ENCODE measurements at regions not wholly inside any gene's neighbourhood (a gene's known extent, or its start where the extent isn't known, plus 50 kb on each side); places are given as distances from the start of the nearest gene placed in this dataset.

GRCh38 chr13:34360702-34361101, 542.8 kb downstream of the RFC3 start:
- TF ChIP-seq, protein P1, sequence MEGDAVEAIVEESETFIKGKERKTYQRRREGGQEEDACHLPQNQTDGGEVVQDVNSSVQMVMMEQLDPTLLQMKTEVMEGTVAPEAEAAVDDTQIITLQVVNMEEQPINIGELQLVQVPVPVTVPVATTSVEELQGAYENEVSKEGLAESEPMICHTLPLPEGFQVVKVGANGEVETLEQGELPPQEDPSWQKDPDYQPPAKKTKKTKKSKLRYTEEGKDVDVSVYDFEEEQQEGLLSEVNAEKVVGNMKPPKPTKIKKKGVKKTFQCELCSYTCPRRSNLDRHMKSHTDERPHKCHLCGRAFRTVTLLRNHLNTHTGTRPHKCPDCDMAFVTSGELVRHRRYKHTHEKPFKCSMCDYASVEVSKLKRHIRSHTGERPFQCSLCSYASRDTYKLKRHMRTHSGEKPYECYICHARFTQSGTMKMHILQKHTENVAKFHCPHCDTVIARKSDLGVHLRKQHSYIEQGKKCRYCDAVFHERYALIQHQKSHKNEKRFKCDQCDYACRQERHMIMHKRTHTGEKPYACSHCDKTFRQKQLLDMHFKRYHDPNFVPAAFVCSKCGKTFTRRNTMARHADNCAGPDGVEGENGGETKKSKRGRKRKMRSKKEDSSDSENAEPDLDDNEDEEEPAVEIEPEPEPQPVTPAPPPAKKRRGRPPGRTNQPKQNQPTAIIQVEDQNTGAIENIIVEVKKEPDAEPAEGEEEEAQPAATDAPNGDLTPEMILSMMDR (conservative IDR thresholded peaks at IDR 0.05) = no peak
- no peak for TF ChIP-seq EZH2 (IDR thresholded peaks at IDR 0.05; ENCODE audit: low read depth)
